Calu3 (cell line): ENCODE measurements at regions not wholly inside any gene's neighbourhood (a gene's known extent, or its start where the extent isn't known, plus 50 kb on each side); places are given as distances from the start of the nearest gene placed in this dataset.

Source experiments
- BruUV-seq: library from RNA; stranded (reverse); fragments of 400-500 nt; replicated peaks from 2 replicates; lab custom pipeline; 2021; lab: Mats Ljungman, UMichigan
- CTCF ChIA-PET: fragments of 300-600 bp; sonication (Branson Sonifier 250); formaldehyde crosslinking; loops from one replicate; lab custom pipeline; 2022; ENCODE audit warnings: antibody characterized with exemption; lab: Charles Lee
- DNase-seq: peaks from one replicate; pipeline ENCODE4 v3.0.0; 2022
- H3K27ac Mint-ChIP-seq: one replicate; pipeline ENCODE4 v1.8.0; 2022; ENCODE audit warnings: mixed read lengths; ENCODE audit not compliant: unreplicated experiment
- H3K27me3 Mint-ChIP-seq: one replicate; pipeline ENCODE4 v1.8.0; 2022; ENCODE audit warnings: mixed read lengths; ENCODE audit not compliant: unreplicated experiment
- H3K36me3 Mint-ChIP-seq: one replicate; pipeline ENCODE4 v1.8.0; 2022; ENCODE audit warnings: mild to moderate bottlenecking, moderate library complexity, mixed read lengths; ENCODE audit not compliant: insufficient read depth, unreplicated experiment
- H3K4me1 Mint-ChIP-seq: one replicate; pipeline ENCODE4 v1.8.0; 2022; ENCODE audit warnings: mild to moderate bottlenecking, low read depth, mixed read lengths; ENCODE audit not compliant: unreplicated experiment
- H3K4me3 Mint-ChIP-seq: one replicate; pipeline ENCODE4 v1.8.0; 2022; ENCODE audit warnings: mild to moderate bottlenecking, low read depth, moderate library complexity, mixed read lengths; ENCODE audit not compliant: unreplicated experiment
- H3K9me3 Mint-ChIP-seq: one replicate; pipeline ENCODE4 v1.8.0; 2022; ENCODE audit warnings: low read depth, mixed read lengths; ENCODE audit not compliant: unreplicated experiment
- intact Hi-C: fragments of 100-400 bp; cut with micrococcal nuclease; formaldehyde crosslinking; loops from one replicate; pipeline ENCODE4 v1.10.0; 2022; ENCODE audit not compliant: unreplicated experiment
- TF ChIP-seq, protein P1 (sequence below): fragments of 200-600 bp; IDR thresholded peaks from one replicate; pipeline ENCODE4 v1.8.0; 2022; ENCODE audit warnings: antibody characterized with exemption; ENCODE audit not compliant: unreplicated experiment

DNA sequence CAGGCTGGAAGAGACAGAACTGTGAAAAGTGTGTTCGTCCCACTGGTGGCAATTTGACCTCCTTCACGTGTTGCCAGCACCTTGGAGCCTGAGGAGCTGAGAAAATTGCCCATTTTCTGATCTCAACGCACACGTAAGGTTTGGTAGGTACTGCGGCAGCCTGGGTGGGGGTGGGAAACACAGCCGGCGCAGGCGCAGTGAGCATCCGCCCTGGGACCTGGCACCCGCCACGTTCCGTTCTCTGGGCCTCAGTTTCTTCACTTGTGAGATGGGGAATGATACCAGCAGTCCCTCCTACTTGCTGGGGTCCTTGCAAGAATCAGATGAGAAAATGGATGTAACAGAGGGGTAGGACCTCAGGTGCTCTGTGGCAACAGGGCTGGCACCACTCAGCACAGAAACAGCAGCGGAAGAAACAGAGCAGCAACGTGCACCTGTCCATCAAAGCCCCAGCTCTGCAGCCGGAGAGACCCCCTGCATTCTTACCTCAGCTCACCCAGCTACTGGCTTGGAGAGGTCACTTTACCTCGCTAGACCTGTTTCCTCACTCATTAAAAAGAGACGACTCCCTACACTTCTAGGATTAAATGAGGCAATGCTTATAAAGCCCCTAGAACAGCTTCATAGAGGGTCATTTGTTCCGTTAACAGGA is 458.0 kb upstream of the ID2 start:
- no peak for DNase-seq
- CTCF ChIA-PET, result no interaction called here
- intact Hi-C loops, result no loop called here
- H3K4me1 Mint-ChIP-seq, result no peaks in the 10 kb centered on the region
- no peaks in the 10 kb centered on the region for H3K9me3 Mint-ChIP-seq
- H3K27ac Mint-ChIP-seq, result no peak overlapping the region
- H3K4me3 Mint-ChIP-seq, result no peak overlapping the region
- H3K36me3 Mint-ChIP-seq, result no peaks in the 10 kb centered on the region
- no peaks in the 10 kb centered on the region for H3K27me3 Mint-ChIP-seq
- no TSS peak for BruUV-seq
- TF ChIP-seq, protein P1, sequence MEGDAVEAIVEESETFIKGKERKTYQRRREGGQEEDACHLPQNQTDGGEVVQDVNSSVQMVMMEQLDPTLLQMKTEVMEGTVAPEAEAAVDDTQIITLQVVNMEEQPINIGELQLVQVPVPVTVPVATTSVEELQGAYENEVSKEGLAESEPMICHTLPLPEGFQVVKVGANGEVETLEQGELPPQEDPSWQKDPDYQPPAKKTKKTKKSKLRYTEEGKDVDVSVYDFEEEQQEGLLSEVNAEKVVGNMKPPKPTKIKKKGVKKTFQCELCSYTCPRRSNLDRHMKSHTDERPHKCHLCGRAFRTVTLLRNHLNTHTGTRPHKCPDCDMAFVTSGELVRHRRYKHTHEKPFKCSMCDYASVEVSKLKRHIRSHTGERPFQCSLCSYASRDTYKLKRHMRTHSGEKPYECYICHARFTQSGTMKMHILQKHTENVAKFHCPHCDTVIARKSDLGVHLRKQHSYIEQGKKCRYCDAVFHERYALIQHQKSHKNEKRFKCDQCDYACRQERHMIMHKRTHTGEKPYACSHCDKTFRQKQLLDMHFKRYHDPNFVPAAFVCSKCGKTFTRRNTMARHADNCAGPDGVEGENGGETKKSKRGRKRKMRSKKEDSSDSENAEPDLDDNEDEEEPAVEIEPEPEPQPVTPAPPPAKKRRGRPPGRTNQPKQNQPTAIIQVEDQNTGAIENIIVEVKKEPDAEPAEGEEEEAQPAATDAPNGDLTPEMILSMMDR, result no peak

DNA sequence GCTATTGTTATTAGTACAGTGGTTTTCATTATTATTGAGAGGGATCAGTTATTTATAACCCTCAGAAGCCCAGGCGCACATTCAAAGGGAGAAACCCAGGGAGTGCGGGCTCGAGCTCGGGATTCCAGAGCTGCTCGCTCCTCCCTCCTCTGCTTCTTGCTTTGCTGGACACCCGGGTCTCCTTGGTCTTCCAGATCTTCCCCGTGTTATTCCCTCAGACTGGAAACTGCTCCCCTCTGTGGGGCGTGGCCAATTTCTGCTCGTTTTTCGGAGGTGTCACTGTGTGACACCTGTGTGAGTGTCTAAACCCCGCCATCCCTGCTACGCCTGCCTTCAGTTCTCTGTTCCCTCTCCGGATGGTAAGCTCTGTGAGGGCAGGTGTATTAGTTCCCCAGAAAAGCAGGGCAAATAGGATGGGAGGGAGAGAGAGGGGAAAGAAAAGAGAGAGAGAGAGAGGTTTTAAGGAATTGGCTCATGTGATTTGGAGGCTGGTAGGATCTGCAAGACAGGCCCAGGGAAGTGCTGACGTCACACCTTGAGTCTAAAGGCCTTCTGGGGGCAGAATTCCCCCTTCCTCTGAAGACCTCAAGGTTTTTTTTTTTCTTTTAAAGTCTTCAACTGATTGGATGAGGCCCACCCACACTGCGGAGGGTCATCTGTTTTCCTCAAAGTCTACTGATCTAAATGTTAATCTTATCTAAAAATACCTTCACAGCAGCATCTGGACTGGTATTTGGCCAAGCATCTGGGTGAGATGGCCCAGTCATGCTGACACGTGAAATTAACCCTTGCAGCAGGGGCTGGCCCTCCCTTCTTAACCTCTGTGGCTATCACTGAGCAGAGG is 457.3 kb upstream of the ID2 start:
- intact Hi-C loops, result no loop called here
- no peaks in the 10 kb centered on the region for H3K9me3 Mint-ChIP-seq
- BruUV-seq, result no TSS peak
- H3K4me1 Mint-ChIP-seq, result peaks cover 5% of the 10 kb centered on the region
- no peak overlapping the region for H3K4me3 Mint-ChIP-seq
- H3K36me3 Mint-ChIP-seq, result no peaks in the 10 kb centered on the region
- no peak overlapping the region for H3K27ac Mint-ChIP-seq
- CTCF ChIA-PET, result no interaction called here
- H3K27me3 Mint-ChIP-seq, result no peaks in the 10 kb centered on the region
- no peak for DNase-seq
- TF ChIP-seq, protein P1, result no peak

DNA sequence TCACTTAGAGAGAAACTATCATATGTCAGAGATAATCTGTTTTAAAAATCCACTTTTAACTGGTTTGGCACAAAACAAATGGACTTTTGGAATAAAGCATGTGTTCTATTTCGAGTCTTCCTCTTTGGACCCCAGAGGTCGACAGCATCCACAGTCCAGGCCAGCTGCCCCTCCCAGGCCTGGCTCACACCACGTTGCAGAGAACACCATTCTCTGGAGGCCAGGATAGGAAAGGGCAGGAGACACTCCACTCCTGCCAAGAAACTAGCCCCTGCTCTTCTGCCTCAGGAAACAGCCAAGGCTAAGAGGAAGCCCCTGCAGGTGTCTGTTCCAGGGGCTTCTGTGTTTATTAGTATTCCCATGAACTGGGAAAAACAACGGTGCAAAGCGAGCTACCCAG is 456.6 kb upstream of the ID2 start:
- Mint-ChIP-seq H3K4me1 (peaks cover 11% of the 10 kb centered on the region), H3K4me3 (no peak overlapping the region), H3K36me3 (no peaks in the 10 kb centered on the region), H3K27me3 (no peaks in the 10 kb centered on the region), H3K27ac (no peak overlapping the region), H3K9me3 (no peaks in the 10 kb centered on the region)
- TF ChIP-seq, protein P1, result no peak
- CTCF ChIA-PET, result no interaction called here
- no TSS peak for BruUV-seq
- intact Hi-C loops, result no loop called here
- no peak for DNase-seq

DNA sequence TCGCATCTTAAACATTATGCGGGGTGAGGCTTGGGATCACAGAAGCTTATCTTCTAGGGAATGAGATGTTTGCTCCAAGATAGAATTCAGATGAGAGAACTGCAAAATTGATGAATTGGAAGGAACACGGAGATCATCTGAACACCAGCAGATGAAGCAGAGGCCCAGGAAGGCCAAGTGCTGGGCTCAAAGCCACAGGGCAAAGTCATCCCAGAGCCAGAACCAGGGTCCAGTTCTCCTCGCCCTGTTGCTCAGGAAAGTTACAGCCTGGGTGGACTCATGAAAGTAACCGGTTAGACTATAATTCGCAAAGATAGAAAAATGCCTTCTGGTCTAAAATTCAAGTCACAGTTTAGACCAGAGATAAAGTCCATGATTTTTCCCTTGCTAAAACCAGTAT is 456.1 kb upstream of the ID2 start:
- BruUV-seq, result no TSS peak
- Mint-ChIP-seq H3K27ac (no peak overlapping the region), H3K4me3 (no peak overlapping the region), H3K36me3 (no peaks in the 10 kb centered on the region), H3K27me3 (no peaks in the 10 kb centered on the region), H3K9me3 (no peaks in the 10 kb centered on the region), H3K4me1 (peaks cover 11% of the 10 kb centered on the region)
- CTCF ChIA-PET, result no interaction called here
- intact Hi-C loops, result no loop called here
- TF ChIP-seq, protein P1, result no peak
- no peak for DNase-seq
